GM12878 (cell line): ENCODE measurements at regions not wholly inside any gene's neighbourhood (a gene's known extent, or its start where the extent isn't known, plus 50 kb on each side); places are given as distances from the start of the nearest gene placed in this dataset.
A peak's percentile ranks its signal among the peaks of the same experiment; 100 is the strongest.

Experiments
- CHD1 ChIP-seq: IDR thresholded peaks from 2 replicates; pipeline ENCODE4 v1.6.1; 2012; ENCODE audit warnings: low read depth, low read length, improper control_type of control experiment
- EP300 ChIP-seq, 2 experiments: fragments of 150-350 bp in 1 of 2; IDR thresholded peaks; 2 replicates each; pipeline ENCODE4 v1.6.1; 2011 to 2012; ENCODE audit warnings: low read depth in 2 of 2, low read length in 2 of 2, borderline replicate concordance in 1 of 2, improper control_type of control experiment in 1 of 2, inconsistent platforms in 1 of 2; ENCODE audit not compliant: control insufficient read depth in 1 of 2
- GABPA ChIP-seq: IDR thresholded peaks from 2 replicates; pipeline ENCODE4 v1.6.1; 2014; ENCODE audit warnings: antibody characterized with exemption, low read depth, mild to moderate bottlenecking, inconsistent platforms
- NR2C2 ChIP-seq: IDR thresholded peaks from 2 replicates; pipeline ENCODE4 v1.6.1; 2011; ENCODE audit warnings: borderline replicate concordance, low read depth; ENCODE audit not compliant: control insufficient read depth, insufficient read length
- PRDM15 ChIP-seq: fragments of 450-650 bp; formaldehyde crosslinking; IDR thresholded peaks from 2 replicates; pipeline ENCODE4 v1.4.0; 2020; ENCODE audit warnings: mild to moderate bottlenecking, moderate library complexity
- SP1 ChIP-seq: IDR thresholded peaks from one replicate; pipeline ENCODE4 v1.6.1; 2011; ENCODE audit warnings: low read depth, low read length
- ZBTB40 ChIP-seq: fragments of 450-650 bp; IDR thresholded peaks from 2 replicates; pipeline ENCODE4 v1.6.1; 2016; ENCODE audit warnings: mild to moderate bottlenecking, moderate library complexity, borderline replicate concordance
- ZNF592 ChIP-seq: fragments of 450-650 bp; IDR thresholded peaks from 2 replicates; pipeline ENCODE4 v1.6.1; 2017; ENCODE audit warnings: mild to moderate bottlenecking, moderate library complexity
- TF ChIP-seq, protein P1 (sequence below): IDR thresholded peaks from 2 replicates; pipeline ENCODE4 v1.6.1; 2011; ENCODE audit warnings: low read depth, low read length, improper control_type of control experiment, borderline replicate concordance
- TF ChIP-seq, protein P2 (sequence below): IDR thresholded peaks from 2 replicates; pipeline ENCODE4 v1.6.1; 2012; ENCODE audit warnings: mild to moderate bottlenecking, low read depth, low read length

DNA sequence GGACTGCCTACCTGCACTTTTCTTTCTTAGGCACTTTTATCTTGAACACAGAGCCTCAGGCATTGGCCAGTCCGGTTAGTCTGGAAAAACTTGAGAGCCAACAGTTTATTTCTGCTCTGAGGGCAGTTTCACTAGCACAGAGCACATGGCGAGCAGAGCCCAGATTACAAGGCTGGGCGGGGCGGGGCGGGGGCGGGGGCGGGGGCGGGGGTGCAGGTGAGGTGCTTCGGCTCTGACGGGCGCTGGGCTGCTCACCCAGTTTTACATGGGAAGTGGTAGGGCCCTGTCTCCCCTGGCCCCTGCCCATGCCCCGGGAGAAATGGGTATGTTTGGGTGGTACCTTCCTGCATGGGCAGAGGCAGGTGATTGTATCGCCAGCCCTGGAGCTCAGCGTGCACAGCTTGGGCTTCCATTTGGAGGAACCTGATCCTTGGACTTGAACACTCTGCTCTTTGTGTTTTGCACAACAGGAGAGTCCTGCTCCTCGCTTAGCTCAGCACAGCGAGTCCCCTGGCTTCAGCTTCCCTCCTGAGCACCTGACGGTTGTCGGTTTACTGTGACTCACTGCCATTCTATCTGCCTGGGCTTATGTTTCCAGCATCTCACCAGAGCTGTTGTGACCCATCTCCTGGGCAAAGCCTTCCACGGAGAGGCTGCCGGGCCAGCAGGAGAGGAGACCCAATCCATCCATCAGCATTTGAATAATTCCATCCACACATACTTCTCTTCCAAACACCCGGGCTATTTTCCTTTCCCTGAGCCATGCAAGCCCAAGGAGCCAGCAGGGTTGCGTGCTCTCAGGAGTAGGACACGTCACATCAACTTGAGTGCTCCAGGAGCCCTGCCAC lies 108.5 kb downstream of the ARF6 start (continued):
- TF ChIP-seq ZNF592 (no peak), EP300 (IDR thresholded peaks at IDR 0.05; ENCODE audit: borderline replicate concordance in 1 of 2, control insufficient read depth in 1 of 2, low read depth in 2 of 2, low read length in 2 of 2) (peak in 1 of 2 experiments; percentile 75; a peak in 2 of 4 replicates), ZBTB40 (no peak), SP1 (no peak), GABPA (no peak), NR2C2 (no peak), PRDM15 (CRISPR knock-in tag) (no peak), CHD1 (peak; percentile 61; the same call in 1 of the 2 replicates)
- TF ChIP-seq, protein P1, sequence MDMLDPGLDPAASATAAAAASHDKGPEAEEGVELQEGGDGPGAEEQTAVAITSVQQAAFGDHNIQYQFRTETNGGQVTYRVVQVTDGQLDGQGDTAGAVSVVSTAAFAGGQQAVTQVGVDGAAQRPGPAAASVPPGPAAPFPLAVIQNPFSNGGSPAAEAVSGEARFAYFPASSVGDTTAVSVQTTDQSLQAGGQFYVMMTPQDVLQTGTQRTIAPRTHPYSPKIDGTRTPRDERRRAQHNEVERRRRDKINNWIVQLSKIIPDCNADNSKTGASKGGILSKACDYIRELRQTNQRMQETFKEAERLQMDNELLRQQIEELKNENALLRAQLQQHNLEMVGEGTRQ: no peak; the same call in 1 of the 2 replicates
- TF ChIP-seq, protein P2, sequence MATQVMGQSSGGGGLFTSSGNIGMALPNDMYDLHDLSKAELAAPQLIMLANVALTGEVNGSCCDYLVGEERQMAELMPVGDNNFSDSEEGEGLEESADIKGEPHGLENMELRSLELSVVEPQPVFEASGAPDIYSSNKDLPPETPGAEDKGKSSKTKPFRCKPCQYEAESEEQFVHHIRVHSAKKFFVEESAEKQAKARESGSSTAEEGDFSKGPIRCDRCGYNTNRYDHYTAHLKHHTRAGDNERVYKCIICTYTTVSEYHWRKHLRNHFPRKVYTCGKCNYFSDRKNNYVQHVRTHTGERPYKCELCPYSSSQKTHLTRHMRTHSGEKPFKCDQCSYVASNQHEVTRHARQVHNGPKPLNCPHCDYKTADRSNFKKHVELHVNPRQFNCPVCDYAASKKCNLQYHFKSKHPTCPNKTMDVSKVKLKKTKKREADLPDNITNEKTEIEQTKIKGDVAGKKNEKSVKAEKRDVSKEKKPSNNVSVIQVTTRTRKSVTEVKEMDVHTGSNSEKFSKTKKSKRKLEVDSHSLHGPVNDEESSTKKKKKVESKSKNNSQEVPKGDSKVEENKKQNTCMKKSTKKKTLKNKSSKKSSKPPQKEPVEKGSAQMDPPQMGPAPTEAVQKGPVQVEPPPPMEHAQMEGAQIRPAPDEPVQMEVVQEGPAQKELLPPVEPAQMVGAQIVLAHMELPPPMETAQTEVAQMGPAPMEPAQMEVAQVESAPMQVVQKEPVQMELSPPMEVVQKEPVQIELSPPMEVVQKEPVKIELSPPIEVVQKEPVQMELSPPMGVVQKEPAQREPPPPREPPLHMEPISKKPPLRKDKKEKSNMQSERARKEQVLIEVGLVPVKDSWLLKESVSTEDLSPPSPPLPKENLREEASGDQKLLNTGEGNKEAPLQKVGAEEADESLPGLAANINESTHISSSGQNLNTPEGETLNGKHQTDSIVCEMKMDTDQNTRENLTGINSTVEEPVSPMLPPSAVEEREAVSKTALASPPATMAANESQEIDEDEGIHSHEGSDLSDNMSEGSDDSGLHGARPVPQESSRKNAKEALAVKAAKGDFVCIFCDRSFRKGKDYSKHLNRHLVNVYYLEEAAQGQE: no peak
